ENCODE measurements at regions not wholly inside any gene's neighbourhood (a gene's known extent, or its start where the extent isn't known, plus 50 kb on each side); places are given as distances from the start of the nearest gene placed in this dataset.

GRCh38 chr9:107584186-107584585 lies 94.6 kb upstream of the KLF4 start:
- TF ChIP-seq, protein P1, sequence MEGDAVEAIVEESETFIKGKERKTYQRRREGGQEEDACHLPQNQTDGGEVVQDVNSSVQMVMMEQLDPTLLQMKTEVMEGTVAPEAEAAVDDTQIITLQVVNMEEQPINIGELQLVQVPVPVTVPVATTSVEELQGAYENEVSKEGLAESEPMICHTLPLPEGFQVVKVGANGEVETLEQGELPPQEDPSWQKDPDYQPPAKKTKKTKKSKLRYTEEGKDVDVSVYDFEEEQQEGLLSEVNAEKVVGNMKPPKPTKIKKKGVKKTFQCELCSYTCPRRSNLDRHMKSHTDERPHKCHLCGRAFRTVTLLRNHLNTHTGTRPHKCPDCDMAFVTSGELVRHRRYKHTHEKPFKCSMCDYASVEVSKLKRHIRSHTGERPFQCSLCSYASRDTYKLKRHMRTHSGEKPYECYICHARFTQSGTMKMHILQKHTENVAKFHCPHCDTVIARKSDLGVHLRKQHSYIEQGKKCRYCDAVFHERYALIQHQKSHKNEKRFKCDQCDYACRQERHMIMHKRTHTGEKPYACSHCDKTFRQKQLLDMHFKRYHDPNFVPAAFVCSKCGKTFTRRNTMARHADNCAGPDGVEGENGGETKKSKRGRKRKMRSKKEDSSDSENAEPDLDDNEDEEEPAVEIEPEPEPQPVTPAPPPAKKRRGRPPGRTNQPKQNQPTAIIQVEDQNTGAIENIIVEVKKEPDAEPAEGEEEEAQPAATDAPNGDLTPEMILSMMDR (IDR thresholded peaks at IDR 0.05) = no peak
- TF ChIP-seq POLR2A (IDR thresholded peaks at IDR 0.05) = no peak

Measured in vagina (tissue), 2 donors.